GM12878 (cell line): ENCODE measurements at regions not wholly inside any gene's neighbourhood (a gene's known extent, or its start where the extent isn't known, plus 50 kb on each side); places are given as distances from the start of the nearest gene placed in this dataset.

Source experiments
- ATAC-seq: fragments of 200-7000 bp; cut with Tn5 transposase; 3 replicates; pipeline ENCODE4 v1.9.1; 2020; ENCODE audit warnings: mild to moderate bottlenecking, moderate library complexity
- BruUV-seq: library from RNA; stranded (reverse); fragments of 400-500 nt; replicated peaks from 2 replicates; lab custom pipeline; 2021; lab: Mats Ljungman, UMichigan
- CTCF ChIA-PET: fragments of 300-600 bp; sonication (Branson Sonifier 250); formaldehyde crosslinking; extraction: SDS; loops from one replicate; lab custom pipeline; 2021; ENCODE audit warnings: inconsistent platforms; lab: Yijun Ruan, JAX
- POLR2A ChIA-PET: fragments of 350-600 bp; formaldehyde crosslinking; extraction: SDS; loops from one replicate; lab custom pipeline; 2021; ENCODE audit warnings: inconsistent platforms; lab: Charles Lee
- RAD21 ChIA-PET: fragments of 300-600 bp; sonication (Branson Sonifier 250); formaldehyde crosslinking; loops from one replicate; lab custom pipeline; 2023; ENCODE audit warnings: antibody characterized with exemption; ENCODE audit not compliant: unreplicated experiment; lab: Charles Lee
- SMC1A ChIA-PET: fragments of 300-600 bp; sonication (Branson Sonifier 250); formaldehyde crosslinking; loops from one replicate; lab custom pipeline; 2023; ENCODE audit not compliant: unreplicated experiment, uncharacterized antibody; lab: Charles Lee
- DNase-seq: peaks from one replicate; pipeline ENCODE4 v3.0.0-alpha.2; 2011; ENCODE audit warnings: low read depth, low spot score
- FAIRE-seq: peaks from 3 replicates; lab custom pipeline; 2011; peaks lifted over from hg19 to GRCh38; lab: Jason Lieb, UNC
- H2AFZ ChIP-seq: 2 replicates; pipeline ENCODE4 v1.6.0; 2011; ENCODE audit warnings: low read depth, low read length, control low read depth; ENCODE audit not compliant: control insufficient read depth
- H3K27ac ChIP-seq: 2 replicates; pipeline ENCODE4 v1.5.1; 2011; ENCODE audit warnings: control low read depth; ENCODE audit not compliant: control insufficient read depth, insufficient read depth
- H3K27me3 ChIP-seq, 2 experiments: replicated peaks in 1 of 2; 2 replicates each; pipeline versions ENCODE4 v1.6.0 to v1.6.1; 2011; ENCODE audit warnings: low read length in 1 of 2; ENCODE audit not compliant: control insufficient read depth in 2 of 2, insufficient read depth in 2 of 2
- H3K36me3 ChIP-seq, 2 experiments: 2 replicates each; pipeline ENCODE4 v1.5.1; 2011; ENCODE audit warnings: low read length in 1 of 2; ENCODE audit not compliant: control insufficient read depth in 2 of 2, insufficient read depth in 2 of 2
- H3K4me1 ChIP-seq: 2 replicates; pipeline ENCODE4 v1.6.1; 2011; ENCODE audit warnings: mild to moderate bottlenecking, low read length, moderate library complexity, mixed read lengths; ENCODE audit not compliant: control insufficient read depth, insufficient read depth
- H3K4me2 ChIP-seq: 2 replicates; pipeline ENCODE4 v1.6.0; 2011; ENCODE audit warnings: control low read depth; ENCODE audit not compliant: control insufficient read depth, insufficient read depth
- H3K4me3 ChIP-seq: fragments of 200-600 bp; sonication (generic); 2 replicates; pipeline ENCODE4 v1.5.1; 2016
- H3K79me2 ChIP-seq: 2 replicates; pipeline ENCODE4 v1.6.0; 2011; ENCODE audit warnings: low read length; ENCODE audit not compliant: control insufficient read depth, insufficient read depth
- H3K9ac ChIP-seq: 2 replicates; pipeline ENCODE4 v1.8.0; 2011; ENCODE audit warnings: low read length, control low read depth, mixed read lengths; ENCODE audit not compliant: control insufficient read depth, insufficient read depth
- H3K9me3 ChIP-seq: replicated peaks from 3 replicates; pipeline ENCODE4 v1.5.1; 2011; ENCODE audit warnings: mild to moderate bottlenecking, low read length; ENCODE audit not compliant: control insufficient read depth, insufficient read depth
- H4K20me1 ChIP-seq: 2 replicates; pipeline ENCODE4 v1.6.0; 2011; ENCODE audit not compliant: control insufficient read depth, insufficient read depth
- LARP7 ChIP-seq: fragments of 450-650 bp; IDR thresholded peaks from 2 replicates; pipeline ENCODE4 v1.6.1; 2017; ENCODE audit warnings: mild to moderate bottlenecking
- PBX3 ChIP-seq: IDR thresholded peaks from 2 replicates; pipeline ENCODE4 v1.6.1; 2011; ENCODE audit warnings: mild to moderate bottlenecking, low read depth, low read length, moderate library complexity; ENCODE audit not compliant: insufficient replicate concordance
- WGBS: methylation state at CpG from one replicate; pipeline ENCODE4 v1.1.6; 2016; ENCODE audit warnings: low lambda C conversion rate; ENCODE audit not compliant: insufficient replicate concordance, insufficient coverage; ENCODE audit errors: missing lambda C conversion rate; 5-methylcytosine and 5-hydroxymethylcytosine counted together
- in situ Hi-C: fragments of 300-500 bp; cut with MboI; formaldehyde crosslinking; loops from 9 replicates; pipeline ENCODE4 v1.14.3; 2018; ENCODE audit warnings: mixed read lengths
- intact Hi-C: fragments of 100-400 bp; cut with micrococcal nuclease; formaldehyde crosslinking; loops from one replicate; pipeline ENCODE4 v1.14.2; 2022; ENCODE audit not compliant: unreplicated experiment
- TF ChIP-seq, protein P1 (sequence below): IDR thresholded peaks from 2 replicates; pipeline ENCODE4 v1.6.1; 2012; ENCODE audit warnings: mild to moderate bottlenecking, low read depth, low read length

DNA sequence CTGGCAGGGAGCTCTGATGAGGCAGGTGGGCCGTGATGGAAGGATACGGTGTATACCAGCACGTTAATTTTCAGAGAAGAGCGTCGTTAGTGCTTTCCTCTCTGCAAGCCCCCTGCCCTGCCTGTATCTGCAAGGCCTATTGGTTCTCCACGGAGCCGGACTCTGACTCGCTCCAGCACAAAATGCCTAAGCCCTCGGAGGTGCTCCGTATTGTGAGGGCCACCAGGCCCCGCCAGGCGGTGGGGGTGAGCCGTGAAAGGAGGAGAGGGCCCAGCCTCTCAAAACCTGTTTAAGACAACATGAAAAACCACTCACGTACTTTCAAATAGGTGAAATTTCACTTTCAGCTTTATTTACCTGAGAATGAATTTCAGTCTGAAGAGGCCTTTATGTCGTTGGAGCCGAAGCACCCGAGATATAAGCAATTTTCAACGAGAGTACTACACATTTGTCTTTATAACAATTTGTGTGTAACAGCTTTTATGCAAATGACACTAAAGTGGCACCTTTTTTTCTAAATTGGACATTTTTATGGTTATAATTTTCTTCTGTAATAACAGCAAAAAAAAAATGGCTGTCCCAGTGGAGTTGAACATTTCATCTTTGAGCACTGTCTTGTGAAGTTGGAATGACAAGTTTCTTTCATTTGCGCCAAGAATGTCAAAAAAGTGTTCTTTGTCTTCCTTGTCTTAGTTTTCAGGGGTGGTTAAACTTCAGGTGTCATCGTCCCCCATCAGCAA is 749.5 kb downstream of the VRK1 start:
- Histone ChIP-seq H4K20me1 (no peaks in the 10 kb centered on the region), H2AFZ (no peak overlapping the region), H3K27ac (no peak overlapping the region), H3K4me3 (no peak overlapping the region), H3K4me2 (no peak overlapping the region), H3K9ac (no peak overlapping the region), H3K79me2 (no peaks in the 10 kb centered on the region), H3K36me3 (no peaks in the 10 kb centered on the region), H3K9me3 (no peaks in the 10 kb centered on the region; the same call in 2 of the 3 replicates), H3K4me1 (peaks cover 6% of the 10 kb centered on the region), H3K27me3 (no peaks in the 10 kb centered on the region)
- DNase-seq = no peak
- ChIA-PET CTCF (interaction anchor here (0.7 to 1.9 kb wide), 2 partner anchors 49 to 248 kb away, joined by 3 to 4 read pairs; no protein-coding TSS in a partner anchor), SMC1A (interaction anchor here (1.0 to 1.4 kb wide), 2 partner anchors 9 to 110 kb away, joined by 3 read pairs; no protein-coding TSS in a partner anchor), RAD21 (no interaction called here), POLR2A (no interaction called here)
- in situ Hi-C loops (no loop called here), intact Hi-C loops (loop anchor here (10.0 kb wide), 3 partner anchors 132 to 162 kb away; no protein-coding TSS in a partner anchor)
- no peak for FAIRE-seq
- WGBS = 63% methylated on average over 20 of the region's 20 CpGs
- no TSS peak for BruUV-seq
- ATAC-seq = no peak
- no peak for TF ChIP-seq LARP7
- TF ChIP-seq PBX3 = no peak
- TF ChIP-seq, protein P1, sequence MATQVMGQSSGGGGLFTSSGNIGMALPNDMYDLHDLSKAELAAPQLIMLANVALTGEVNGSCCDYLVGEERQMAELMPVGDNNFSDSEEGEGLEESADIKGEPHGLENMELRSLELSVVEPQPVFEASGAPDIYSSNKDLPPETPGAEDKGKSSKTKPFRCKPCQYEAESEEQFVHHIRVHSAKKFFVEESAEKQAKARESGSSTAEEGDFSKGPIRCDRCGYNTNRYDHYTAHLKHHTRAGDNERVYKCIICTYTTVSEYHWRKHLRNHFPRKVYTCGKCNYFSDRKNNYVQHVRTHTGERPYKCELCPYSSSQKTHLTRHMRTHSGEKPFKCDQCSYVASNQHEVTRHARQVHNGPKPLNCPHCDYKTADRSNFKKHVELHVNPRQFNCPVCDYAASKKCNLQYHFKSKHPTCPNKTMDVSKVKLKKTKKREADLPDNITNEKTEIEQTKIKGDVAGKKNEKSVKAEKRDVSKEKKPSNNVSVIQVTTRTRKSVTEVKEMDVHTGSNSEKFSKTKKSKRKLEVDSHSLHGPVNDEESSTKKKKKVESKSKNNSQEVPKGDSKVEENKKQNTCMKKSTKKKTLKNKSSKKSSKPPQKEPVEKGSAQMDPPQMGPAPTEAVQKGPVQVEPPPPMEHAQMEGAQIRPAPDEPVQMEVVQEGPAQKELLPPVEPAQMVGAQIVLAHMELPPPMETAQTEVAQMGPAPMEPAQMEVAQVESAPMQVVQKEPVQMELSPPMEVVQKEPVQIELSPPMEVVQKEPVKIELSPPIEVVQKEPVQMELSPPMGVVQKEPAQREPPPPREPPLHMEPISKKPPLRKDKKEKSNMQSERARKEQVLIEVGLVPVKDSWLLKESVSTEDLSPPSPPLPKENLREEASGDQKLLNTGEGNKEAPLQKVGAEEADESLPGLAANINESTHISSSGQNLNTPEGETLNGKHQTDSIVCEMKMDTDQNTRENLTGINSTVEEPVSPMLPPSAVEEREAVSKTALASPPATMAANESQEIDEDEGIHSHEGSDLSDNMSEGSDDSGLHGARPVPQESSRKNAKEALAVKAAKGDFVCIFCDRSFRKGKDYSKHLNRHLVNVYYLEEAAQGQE = no peak
